GM12874 (cell line): ENCODE measurements at regions not wholly inside any gene's neighbourhood (a gene's known extent, or its start where the extent isn't known, plus 50 kb on each side); places are given as distances from the start of the nearest gene placed in this dataset.

ENCODE experiments used
- TF ChIP-seq, protein P1 (sequence below): IDR thresholded peaks from 2 replicates; pipeline ENCODE4 v1.5.1; 2011; ENCODE audit warnings: low read depth, mild to moderate bottlenecking, control low read depth, low read length, moderate library complexity; ENCODE audit not compliant: insufficient read depth

DNA sequence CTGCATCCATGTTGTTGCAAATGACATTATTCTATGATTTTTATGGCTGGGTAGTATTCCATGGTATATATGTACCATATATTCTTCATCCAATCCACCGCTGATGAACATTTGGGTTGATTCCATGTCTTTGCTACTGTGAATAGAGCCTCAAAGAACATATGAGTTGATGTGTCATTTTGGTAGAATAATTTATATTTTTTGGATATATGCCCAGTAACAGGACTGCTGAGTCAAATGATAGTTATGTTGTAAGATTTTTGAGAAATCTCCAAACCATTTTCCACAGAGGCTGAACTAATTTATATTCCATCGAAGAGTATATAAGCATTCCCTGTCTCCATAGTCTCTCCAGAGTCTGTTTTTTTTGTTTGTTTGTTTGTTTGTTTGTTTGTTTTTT, 1373.5 kb downstream of the GRIK2 start:
- TF ChIP-seq, protein P1, sequence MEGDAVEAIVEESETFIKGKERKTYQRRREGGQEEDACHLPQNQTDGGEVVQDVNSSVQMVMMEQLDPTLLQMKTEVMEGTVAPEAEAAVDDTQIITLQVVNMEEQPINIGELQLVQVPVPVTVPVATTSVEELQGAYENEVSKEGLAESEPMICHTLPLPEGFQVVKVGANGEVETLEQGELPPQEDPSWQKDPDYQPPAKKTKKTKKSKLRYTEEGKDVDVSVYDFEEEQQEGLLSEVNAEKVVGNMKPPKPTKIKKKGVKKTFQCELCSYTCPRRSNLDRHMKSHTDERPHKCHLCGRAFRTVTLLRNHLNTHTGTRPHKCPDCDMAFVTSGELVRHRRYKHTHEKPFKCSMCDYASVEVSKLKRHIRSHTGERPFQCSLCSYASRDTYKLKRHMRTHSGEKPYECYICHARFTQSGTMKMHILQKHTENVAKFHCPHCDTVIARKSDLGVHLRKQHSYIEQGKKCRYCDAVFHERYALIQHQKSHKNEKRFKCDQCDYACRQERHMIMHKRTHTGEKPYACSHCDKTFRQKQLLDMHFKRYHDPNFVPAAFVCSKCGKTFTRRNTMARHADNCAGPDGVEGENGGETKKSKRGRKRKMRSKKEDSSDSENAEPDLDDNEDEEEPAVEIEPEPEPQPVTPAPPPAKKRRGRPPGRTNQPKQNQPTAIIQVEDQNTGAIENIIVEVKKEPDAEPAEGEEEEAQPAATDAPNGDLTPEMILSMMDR: no peak

DNA sequence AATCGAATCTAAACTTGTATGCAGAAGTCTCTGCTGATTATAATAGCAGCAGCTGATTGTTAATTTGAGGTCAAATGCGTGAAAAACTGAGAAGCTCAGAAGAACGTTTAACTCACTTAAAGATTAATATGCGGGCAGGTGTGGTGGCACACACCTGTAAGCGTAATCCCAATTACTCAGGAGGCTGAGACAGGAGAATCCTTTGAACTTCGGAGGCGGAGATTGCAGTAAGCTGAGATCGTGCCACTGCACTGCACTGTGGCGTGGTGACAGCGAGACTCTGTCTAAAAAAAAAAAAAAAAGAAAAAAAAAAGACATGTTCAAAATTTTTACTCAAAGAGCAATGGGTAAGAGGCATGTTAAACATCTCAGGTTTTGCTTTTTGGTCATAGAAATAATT, 1370.8 kb downstream of the GRIK2 start:
- TF ChIP-seq, protein P1: no peak

GRCh38 chr6:102763891-102764290, 1370.4 kb downstream of the GRIK2 start:
- TF ChIP-seq, protein P1: no peak

DNA sequence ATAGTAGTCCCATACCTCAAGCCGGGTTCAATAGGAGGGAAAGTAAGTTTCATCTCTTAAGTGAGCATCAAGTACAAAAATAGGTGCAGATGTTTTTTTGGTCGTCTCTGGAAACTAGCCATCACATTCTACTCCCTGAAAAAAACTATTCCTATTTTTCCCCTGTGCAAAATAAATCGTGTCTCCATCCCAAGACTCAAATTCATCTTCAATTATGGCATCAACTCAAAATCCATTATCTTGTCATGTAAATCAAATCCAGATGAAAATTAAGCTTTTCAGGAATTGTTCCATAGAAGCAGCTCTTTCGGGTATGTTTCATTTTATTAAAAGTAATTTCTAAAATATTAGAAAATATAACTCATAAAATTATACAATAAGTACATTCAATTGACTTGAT, 1368.4 kb downstream of the GRIK2 start:
- TF ChIP-seq, protein P1: no peak

GRCh38 chr6:102759415-102759814, 1365.9 kb downstream of the GRIK2 start:
- TF ChIP-seq, protein P1: no peak

GRCh38 chr6:102749210-102749971, 1355.9 kb downstream of the GRIK2 start:
- TF ChIP-seq, protein P1: no peak

DNA sequence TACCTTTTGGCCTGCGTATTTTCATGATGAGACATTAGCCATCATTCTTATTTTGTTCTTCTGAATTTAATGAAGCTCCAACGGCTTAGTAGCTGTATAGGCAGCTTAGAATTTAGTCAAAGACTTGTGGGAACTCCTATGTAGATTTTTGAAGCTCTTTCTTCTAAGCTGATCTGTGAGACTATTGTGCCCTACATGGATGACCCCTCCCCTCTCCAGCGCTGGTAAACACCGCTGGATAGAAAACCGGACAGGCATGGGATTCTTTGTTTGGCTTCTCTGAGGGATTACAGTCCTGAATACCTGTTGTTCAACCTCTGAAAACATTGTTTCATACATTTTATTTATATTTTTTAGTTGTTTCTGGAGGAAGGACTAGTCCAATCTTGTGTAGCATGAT, 1353.4 kb downstream of the GRIK2 start:
- TF ChIP-seq, protein P1: no peak
